A204.1 (cell line): ENCODE measurements at regions not wholly inside any gene's neighbourhood (a gene's known extent, or its start where the extent isn't known, plus 50 kb on each side); places are given as distances from the start of the nearest gene placed in this dataset.

Experiments used
- FAIRE-seq: peaks from 2 replicates; lab custom pipeline; 2012; peaks lifted over from hg19 to GRCh38; lab: Jason Lieb, UNC

- FAIRE-seq = no peak
These were observed 82.2 kb upstream of the NRSN1 start for GRCh38 chr6:24043848-24044247.

GRCh38 chr6:24051942-24052589 lies 73.9 kb upstream of the NRSN1 start:
- FAIRE-seq = no peak

- FAIRE-seq = no peak
These were observed 73.4 kb upstream of the NRSN1 start for GRCh38 chr6:24052590-24052961.

GRCh38 chr6:24053057-24053456 lies 73.0 kb upstream of the NRSN1 start:
- FAIRE-seq = no peak

GRCh38 chr6:24054388-24054787 lies 71.6 kb upstream of the NRSN1 start:
- FAIRE-seq = no peak

- FAIRE-seq = no peak
These were observed 69.4 kb upstream of the NRSN1 start for GRCh38 chr6:24056567-24056966.

GRCh38 chr6:24057030-24057429 lies 69.0 kb upstream of the NRSN1 start:
- FAIRE-seq = no peak

GRCh38 chr6:24060982-24061754 lies 64.8 kb upstream of the NRSN1 start:
- no peak for FAIRE-seq

GRCh38 chr6:24064106-24064505 lies 61.9 kb upstream of the NRSN1 start:
- no peak for FAIRE-seq

- FAIRE-seq = no peak
These were observed 61.2 kb upstream of the NRSN1 start for GRCh38 chr6:24064832-24065231.

GRCh38 chr6:24069526-24069925 lies 56.5 kb upstream of the NRSN1 start:
- no peak for FAIRE-seq

- FAIRE-seq = no peak
These were observed 53.8 kb upstream of the NRSN1 start for GRCh38 chr6:24072038-24072746.

- FAIRE-seq = no peak
These were observed 50.0 kb upstream of the NRSN1 start for GRCh38 chr6:24076011-24076410.
